Activated CD4-positive, alpha-beta T cell treated with anti-CD3 and anti-CD28 coated beads, Interleukin-2, Interleukin-6, amounts not matched to agents 100 ng/mL and 50 ng/mL, durations not matched to agents 16 hours and 8 hours (primary cell): ENCODE measurements at regions not wholly inside any gene's neighbourhood (a gene's known extent, or its start where the extent isn't known, plus 50 kb on each side); places are given as distances from the start of the nearest gene placed in this dataset.
A peak's percentile ranks its signal among the peaks of the same experiment; 100 is the strongest.
"Not testable (repeated sequence)": the region's sequence is repeated elsewhere in the genome, so short reads cannot be mapped to it uniquely, and the experiment has no call there.

Source experiments
- DNase-seq: peaks from one replicate; pipeline ENCODE4 v3.0.0-alpha.2; 2020

GRCh38 chr15:28789401-28790114, 58.9 kb downstream of the GOLGA6L7 start:
- peak; percentile 16 for DNase-seq

GRCh38 chr15:28788649-28789400, 59.6 kb downstream of the GOLGA6L7 start:
- DNase-seq: not testable (repeated sequence)

- not testable (repeated sequence) for DNase-seq
These were observed 60.3 kb downstream of the GOLGA6L7 start for GRCh38 chr15:28788176-28788575.

- DNase-seq: no peak
These were observed 61.9 kb downstream of the GOLGA6L7 start for GRCh38 chr15:28786521-28786920.

- DNase-seq: not testable (repeated sequence)
These were observed 63.9 kb downstream of the GOLGA6L7 start for GRCh38 chr15:28784347-28785163.

- DNase-seq: no peak
These were observed 64.6 kb downstream of the GOLGA6L7 start for GRCh38 chr15:28783873-28784272.

- no peak for DNase-seq
These were observed 65.0 kb downstream of the GOLGA6L7 start for GRCh38 chr15:28783466-28783865.

- DNase-seq: not testable (repeated sequence)
These were observed 66.2 kb upstream of the GOLGA8M start for GRCh38 chr15:28778397-28778796.

GRCh38 chr15:28772857-28773256, 60.6 kb upstream of the GOLGA8M start:
- DNase-seq: not testable (repeated sequence)
